CD4-positive, alpha-beta memory T cell (primary cell): ENCODE measurements at regions not wholly inside any gene's neighbourhood (a gene's known extent, or its start where the extent isn't known, plus 50 kb on each side); places are given as distances from the start of the nearest gene placed in this dataset.

Experiments
- CTCF ChIA-PET: fragments of 350-600 bp; sonication (Branson Sonifier 250); formaldehyde crosslinking; loops from one replicate; lab custom pipeline; 2021; ENCODE audit warnings: inconsistent platforms; ENCODE audit not compliant: partially characterized antibody; lab: Charles Lee
- POLR2A ChIA-PET: fragments of 350-600 bp; sonication (Branson Sonifier 250); formaldehyde crosslinking; loops from one replicate; lab custom pipeline; 2021; ENCODE audit not compliant: partially characterized antibody; lab: Charles Lee
- DNase-seq, 5 donors: peaks; one replicate each; pipeline versions ENCODE4 v3.0.0 to v3.0.0-alpha.2; 2020 to 2022; ENCODE audit warnings: mixed read lengths in 1 of 5
- H3K27ac ChIP-seq: one replicate; pipeline ENCODE4 v1.7.0; 2013; ENCODE audit warnings: low read depth, low read length
- H3K27me3 ChIP-seq: 2 replicates; pipeline ENCODE4 v1.7.0; 2013; ENCODE audit warnings: mild to moderate bottlenecking, low read length, moderate library complexity; ENCODE audit not compliant: insufficient read depth
- H3K36me3 ChIP-seq: 2 replicates; pipeline ENCODE4 v1.7.0; 2013; ENCODE audit warnings: mild to moderate bottlenecking, low read length, moderate library complexity; ENCODE audit not compliant: insufficient read depth
- H3K4me1 ChIP-seq: 2 replicates; pipeline ENCODE4 v1.7.0; 2013; ENCODE audit warnings: mild to moderate bottlenecking, low read length, moderate library complexity; ENCODE audit not compliant: insufficient read depth
- H3K4me3 ChIP-seq, 2 donors: one replicate each; pipeline ENCODE4 v1.7.0; 2013; ENCODE audit warnings: low read length in 2 of 2, mild to moderate bottlenecking in 1 of 2
- H3K9me3 ChIP-seq, 2 donors: one replicate each; pipeline ENCODE4 v1.7.0; 2013; ENCODE audit warnings: low read length in 2 of 2, control low read depth in 1 of 2; ENCODE audit not compliant: control insufficient read depth in 1 of 2
- H3K27ac Mint-ChIP-seq, 7 donors: one replicate each; pipeline ENCODE4 v1.8.0; 2020 to 2021; ENCODE audit warnings: mixed read lengths in 7 of 7, mild to moderate bottlenecking in 6 of 7, inconsistent platforms in 3 of 7, moderate library complexity in 3 of 7
- H3K27me3 Mint-ChIP-seq, 2 donors: one replicate each; pipeline ENCODE4 v1.8.0; 2020 to 2021; ENCODE audit warnings: mixed read lengths in 2 of 2
- H3K36me3 Mint-ChIP-seq, 2 donors: one replicate each; pipeline ENCODE4 v1.8.0; 2020 to 2021; ENCODE audit warnings: mixed read lengths in 2 of 2, inconsistent platforms in 1 of 2, mild to moderate bottlenecking in 1 of 2
- H3K4me1 Mint-ChIP-seq, 4 donors: one replicate each; pipeline ENCODE4 v1.8.0; 2020 to 2021; ENCODE audit warnings: mixed read lengths in 4 of 4, mild to moderate bottlenecking in 1 of 4
- H3K4me3 Mint-ChIP-seq, 8 donors: one replicate each; pipeline ENCODE4 v1.8.0; 2020 to 2021; ENCODE audit warnings: mixed read lengths in 8 of 8, mild to moderate bottlenecking in 7 of 8, moderate library complexity in 6 of 8, inconsistent platforms in 3 of 8
- H3K9me3 Mint-ChIP-seq, 8 donors: one replicate each; pipeline ENCODE4 v1.8.0; 2020 to 2021; ENCODE audit warnings: mixed read lengths in 8 of 8, mild to moderate bottlenecking in 5 of 8, inconsistent platforms in 3 of 8, moderate library complexity in 1 of 8
- intact Hi-C: fragments of 100-400 bp; cut with micrococcal nuclease; formaldehyde crosslinking; loops from one replicate; pipeline ENCODE4 v1.15.1; 2023

DNA sequence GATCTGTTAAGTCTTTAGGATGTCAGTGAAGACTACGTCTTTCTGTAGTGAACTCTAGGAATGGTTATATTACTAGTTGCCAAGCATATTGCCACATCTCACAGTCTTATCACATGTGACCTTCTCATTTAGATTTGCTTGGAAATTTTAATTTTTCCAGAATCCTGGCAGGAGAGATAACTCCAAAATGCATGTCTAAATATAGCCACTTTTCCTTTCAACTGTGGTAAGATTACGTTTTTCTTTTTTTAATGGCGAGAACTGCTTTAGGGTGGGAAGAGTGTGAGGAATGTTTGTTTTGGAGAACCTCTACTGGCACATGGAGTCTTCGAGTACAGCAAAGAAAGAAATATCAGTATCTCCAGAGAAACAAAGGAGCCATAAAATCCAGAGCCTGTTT is 91.7 kb upstream of the ADAMTSL1 start:
- no peak overlapping the region for H3K4me3 ChIP-seq
- no peaks in the 10 kb centered on the region for H3K4me1 Mint-ChIP-seq
- CTCF ChIA-PET, result no interaction called here
- peaks cover 0 to 2% (median 0%) of the 10 kb centered on the region in 8 donors for H3K9me3 Mint-ChIP-seq
- H3K27me3 Mint-ChIP-seq, result no peaks in the 10 kb centered on the region
- H3K4me3 Mint-ChIP-seq, result no peak overlapping the region
- H3K36me3 Mint-ChIP-seq, result no peaks in the 10 kb centered on the region
- no peaks in the 10 kb centered on the region for H3K27me3 ChIP-seq
- POLR2A ChIA-PET, result no interaction called here
- no peak overlapping the region for H3K27ac Mint-ChIP-seq
- intact Hi-C loops, result no loop called here
- H3K27ac ChIP-seq, result no peak overlapping the region
- H3K9me3 ChIP-seq, result no peaks in the 10 kb centered on the region
- no peak for DNase-seq
- H3K4me1 ChIP-seq, result no peaks in the 10 kb centered on the region
- H3K36me3 ChIP-seq, result no peaks in the 10 kb centered on the region

DNA sequence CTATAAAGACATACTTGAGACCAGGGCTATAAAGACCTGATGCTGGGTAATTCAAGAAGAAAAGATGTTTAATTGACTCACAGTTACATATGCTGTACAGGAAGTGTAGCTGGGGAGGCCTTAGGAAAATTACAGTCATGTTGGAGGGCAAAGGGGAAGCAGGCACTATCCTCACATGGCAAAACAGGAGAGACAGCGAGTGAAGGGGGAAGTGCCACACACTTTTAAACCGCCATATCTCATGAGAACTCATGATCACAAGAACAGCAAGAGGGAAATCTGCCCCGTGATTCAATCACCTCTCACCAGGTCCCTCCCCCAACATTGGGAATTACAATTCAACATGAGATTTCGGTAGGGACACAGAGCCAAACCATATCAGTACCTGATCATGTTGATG is 89.9 kb upstream of the ADAMTSL1 start:
- POLR2A ChIA-PET, result no interaction called here
- Mint-ChIP-seq H3K27me3 (no peaks in the 10 kb centered on the region), H3K36me3 (no peaks in the 10 kb centered on the region), H3K4me1 (no peaks in the 10 kb centered on the region), H3K27ac (no peak overlapping the region), H3K4me3 (no peak overlapping the region), H3K9me3 (no peaks in the 10 kb centered on the region)
- Histone ChIP-seq H3K4me3 (no peak overlapping the region), H3K36me3 (no peaks in the 10 kb centered on the region), H3K4me1 (no peaks in the 10 kb centered on the region), H3K9me3 (no peaks in the 10 kb centered on the region), H3K27ac (no peak overlapping the region), H3K27me3 (no peaks in the 10 kb centered on the region)
- intact Hi-C loops, result no loop called here
- CTCF ChIA-PET, result interaction anchor here (0.6 kb wide), 1 partner anchor 36 kb away, joined by 3 read pairs; no protein-coding TSS in a partner anchor
- DNase-seq, result no peak

DNA sequence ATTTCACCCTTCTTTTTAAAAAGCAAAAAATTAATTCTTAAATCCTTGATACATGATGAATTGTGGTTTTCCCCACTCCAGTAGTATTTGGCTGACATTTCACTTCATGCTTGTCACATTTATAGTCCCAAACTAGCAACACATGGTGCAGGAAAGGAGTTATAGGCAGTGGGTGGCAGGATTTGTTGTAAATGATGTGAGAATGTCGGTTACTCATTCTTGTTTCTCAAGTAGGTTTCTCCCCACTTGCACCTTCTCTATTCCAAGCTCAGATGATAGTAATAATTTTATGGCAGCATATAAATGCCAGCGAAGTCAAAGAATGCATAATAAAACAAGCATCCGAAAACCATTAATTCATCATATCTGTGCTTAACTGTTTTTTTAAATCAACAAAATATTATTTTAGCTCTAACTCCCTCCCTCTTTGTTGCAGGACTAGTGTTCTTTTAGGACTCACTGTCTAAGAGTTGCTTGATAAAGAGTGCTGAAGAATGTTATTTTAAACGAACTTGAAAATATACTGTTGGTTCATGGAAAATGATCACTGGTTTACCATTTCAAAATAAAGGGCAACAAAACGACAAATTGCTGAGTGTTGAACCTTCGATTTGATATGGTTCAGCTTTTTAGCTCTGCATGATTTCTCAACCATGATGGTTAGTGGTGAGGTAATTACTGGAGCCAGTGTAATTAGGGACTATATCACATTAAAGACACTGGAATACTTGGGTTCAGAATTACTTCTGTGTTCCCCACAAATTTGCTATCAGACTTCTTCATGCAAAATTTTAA is 88.1 kb upstream of the ADAMTSL1 start:
- Histone ChIP-seq H3K27me3 (no peaks in the 10 kb centered on the region), H3K4me1 (no peaks in the 10 kb centered on the region), H3K9me3 (no peaks in the 10 kb centered on the region), H3K27ac (no peak overlapping the region), H3K36me3 (no peaks in the 10 kb centered on the region), H3K4me3 (no peak overlapping the region)
- no peak for DNase-seq
- no peaks in the 10 kb centered on the region for H3K9me3 Mint-ChIP-seq
- H3K36me3 Mint-ChIP-seq, result no peaks in the 10 kb centered on the region
- intact Hi-C loops, result no loop called here
- ChIA-PET POLR2A (no interaction called here), CTCF (no interaction called here)
- no peaks in the 10 kb centered on the region for H3K27me3 Mint-ChIP-seq
- no peak overlapping the region for H3K27ac Mint-ChIP-seq
- H3K4me3 Mint-ChIP-seq, result no peak overlapping the region
- H3K4me1 Mint-ChIP-seq, result no peaks in the 10 kb centered on the region

GRCh38 chr9:18390393-18390792 is 83.6 kb upstream of the ADAMTSL1 start:
- DNase-seq, result no peak
- Mint-ChIP-seq H3K4me1 (no peaks in the 10 kb centered on the region), H3K27me3 (no peaks in the 10 kb centered on the region), H3K36me3 (no peaks in the 10 kb centered on the region), H3K4me3 (no peak overlapping the region), H3K9me3 (peaks cover 0 to 2% (median 0%) of the 10 kb centered on the region in 8 donors), H3K27ac (no peak overlapping the region)
- H3K4me3 ChIP-seq, result no peak overlapping the region
- intact Hi-C loops, result no loop called here
- no peaks in the 10 kb centered on the region for H3K36me3 ChIP-seq
- no peaks in the 10 kb centered on the region for H3K9me3 ChIP-seq
- H3K4me1 ChIP-seq, result no peaks in the 10 kb centered on the region
- H3K27me3 ChIP-seq, result no peaks in the 10 kb centered on the region
- CTCF ChIA-PET, result no interaction called here
- no peak overlapping the region for H3K27ac ChIP-seq
- POLR2A ChIA-PET, result no interaction called here

GRCh38 chr9:18393340-18394130 is 80.4 kb upstream of the ADAMTSL1 start:
- H3K36me3 Mint-ChIP-seq, result no peaks in the 10 kb centered on the region
- ChIA-PET POLR2A (no interaction called here), CTCF (no interaction called here)
- H3K27me3 Mint-ChIP-seq, result no peaks in the 10 kb centered on the region
- intact Hi-C loops, result no loop called here
- no peak overlapping the region for H3K27ac Mint-ChIP-seq
- Histone ChIP-seq H3K9me3 (no peaks in the 10 kb centered on the region), H3K4me1 (no peaks in the 10 kb centered on the region), H3K27ac (no peak overlapping the region), H3K4me3 (no peak overlapping the region), H3K36me3 (no peaks in the 10 kb centered on the region), H3K27me3 (no peaks in the 10 kb centered on the region)
- H3K9me3 Mint-ChIP-seq, result peaks cover 0 to 2% (median 0%) of the 10 kb centered on the region in 8 donors
- no peaks in the 10 kb centered on the region for H3K4me1 Mint-ChIP-seq
- no peak overlapping the region for H3K4me3 Mint-ChIP-seq
- DNase-seq, result no peak

DNA sequence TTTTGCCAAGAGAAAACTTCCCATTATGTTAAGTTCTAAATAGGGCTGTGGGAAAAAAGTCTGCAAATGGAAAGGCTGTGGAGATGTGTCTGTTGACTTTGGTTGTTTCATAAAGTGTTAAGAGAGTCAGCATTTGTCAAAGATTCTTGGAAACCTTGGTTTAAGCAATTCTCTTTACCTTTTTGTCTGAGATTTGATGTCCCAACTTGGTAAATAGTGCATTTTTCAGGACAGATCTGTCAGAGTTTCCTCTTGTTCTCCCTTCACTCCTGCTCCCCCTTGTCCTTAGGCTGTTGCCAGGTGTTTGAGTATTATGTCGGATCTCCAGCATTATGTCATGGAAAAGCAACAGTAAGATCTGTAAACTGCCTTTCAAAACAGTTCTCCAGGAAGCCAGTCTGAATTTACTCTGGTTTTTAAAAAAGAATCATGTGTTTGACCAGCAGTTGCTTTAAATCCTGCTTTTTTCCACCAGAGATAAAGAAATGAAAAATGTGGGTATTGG is 79.1 kb upstream of the ADAMTSL1 start:
- no peak overlapping the region for H3K27ac ChIP-seq
- no peak overlapping the region for H3K4me3 ChIP-seq
- no peaks in the 10 kb centered on the region for H3K36me3 ChIP-seq
- POLR2A ChIA-PET, result no interaction called here
- no peaks in the 10 kb centered on the region for H3K27me3 Mint-ChIP-seq
- no peak overlapping the region for H3K4me3 Mint-ChIP-seq
- H3K36me3 Mint-ChIP-seq, result no peaks in the 10 kb centered on the region
- no peaks in the 10 kb centered on the region for H3K27me3 ChIP-seq
- H3K9me3 Mint-ChIP-seq, result peaks cover 0 to 2% (median 0%) of the 10 kb centered on the region in 8 donors
- CTCF ChIA-PET, result no interaction called here
- H3K4me1 Mint-ChIP-seq, result no peaks in the 10 kb centered on the region
- H3K9me3 ChIP-seq, result no peaks in the 10 kb centered on the region
- no peak for DNase-seq
- intact Hi-C loops, result no loop called here
- no peaks in the 10 kb centered on the region for H3K4me1 ChIP-seq
- H3K27ac Mint-ChIP-seq, result no peak overlapping the region

DNA sequence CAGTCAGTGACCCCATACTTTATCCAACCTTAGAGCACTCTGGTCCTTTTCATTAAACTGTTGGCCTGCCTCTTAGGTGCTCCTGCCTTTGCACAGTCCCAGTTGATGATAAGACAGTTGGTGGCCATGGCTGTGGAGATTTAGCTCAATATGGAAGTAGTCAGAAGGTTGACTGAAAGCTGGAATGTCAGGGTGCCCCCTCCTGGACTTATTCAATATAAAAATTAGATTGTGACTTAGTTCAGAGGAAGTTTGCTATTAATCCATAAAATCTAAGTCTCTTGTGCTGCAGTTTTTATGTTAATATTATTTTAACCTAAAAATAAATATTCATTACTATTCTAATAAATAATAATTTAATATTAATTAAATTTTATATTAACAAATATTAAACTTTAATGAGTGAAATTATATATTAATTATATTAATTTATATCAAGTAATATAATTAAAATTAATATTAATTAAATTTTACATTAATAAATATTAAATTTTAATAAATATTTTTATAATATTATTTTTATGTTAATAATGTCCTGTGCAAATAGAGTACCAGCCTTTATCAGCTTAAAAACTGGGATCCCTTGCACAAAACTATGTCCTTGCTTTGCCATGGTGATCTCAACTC is 77.7 kb upstream of the ADAMTSL1 start:
- Mint-ChIP-seq H3K4me3 (no peak overlapping the region), H3K4me1 (no peaks in the 10 kb centered on the region), H3K27ac (no peak overlapping the region), H3K9me3 (peaks cover 0 to 2% (median 0%) of the 10 kb centered on the region in 8 donors), H3K36me3 (no peaks in the 10 kb centered on the region), H3K27me3 (no peaks in the 10 kb centered on the region)
- H3K4me3 ChIP-seq, result no peak overlapping the region
- H3K9me3 ChIP-seq, result no peaks in the 10 kb centered on the region
- H3K27ac ChIP-seq, result no peak overlapping the region
- intact Hi-C loops, result no loop called here
- ChIA-PET CTCF (no interaction called here), POLR2A (no interaction called here)
- DNase-seq, result no peak
- H3K4me1 ChIP-seq, result no peaks in the 10 kb centered on the region
- H3K27me3 ChIP-seq, result no peaks in the 10 kb centered on the region
- no peaks in the 10 kb centered on the region for H3K36me3 ChIP-seq
